NCI-H1417 treated with DMSO at 0.1 percent for 48 hours (cell line): ENCODE measurements at regions not wholly inside any gene's neighbourhood (a gene's known extent, or its start where the extent isn't known, plus 50 kb on each side); places are given as distances from the start of the nearest gene placed in this dataset.

Experiments
- DNase-seq: peaks from one replicate; lab custom pipeline; 2025; lab: John Stamatoyannopoulos, UW

GRCh38 chr18:38902796-38903195, 1337.2 kb upstream of the CELF4 start:
- no peak for DNase-seq

GRCh38 chr18:38900445-38900844, 1334.8 kb upstream of the CELF4 start:
- no peak for DNase-seq

- DNase-seq = no peak
Measured at GRCh38 chr18:38900031-38900430, 1334.4 kb upstream of the CELF4 start.

GRCh38 chr18:38899252-38899651, 1333.7 kb upstream of the CELF4 start:
- no peak for DNase-seq

- DNase-seq = no peak
Measured at GRCh38 chr18:38898167-38898566, 1332.6 kb upstream of the CELF4 start.

GRCh38 chr18:38895560-38895959, 1330.0 kb upstream of the CELF4 start:
- no peak for DNase-seq

- no peak for DNase-seq
Measured at GRCh38 chr18:38887671-38888020, 1322.0 kb upstream of the CELF4 start.

GRCh38 chr18:38886861-38887670, 1321.5 kb upstream of the CELF4 start:
- no peak for DNase-seq

- no peak for DNase-seq
Measured at GRCh38 chr18:38886235-38886634, 1320.6 kb upstream of the CELF4 start.

GRCh38 chr18:38884050-38884449, 1318.5 kb upstream of the CELF4 start:
- no peak for DNase-seq

GRCh38 chr18:38883111-38883510, 1317.5 kb upstream of the CELF4 start:
- DNase-seq = no peak

- no peak for DNase-seq
Measured at GRCh38 chr18:38879871-38880270, 1314.3 kb upstream of the CELF4 start.

- no peak for DNase-seq
Measured at GRCh38 chr18:38872342-38872741, 1306.7 kb upstream of the CELF4 start.

GRCh38 chr18:38868757-38869156, 1303.2 kb upstream of the CELF4 start:
- DNase-seq = no peak

GRCh38 chr18:38867680-38868079, 1302.1 kb upstream of the CELF4 start:
- no peak for DNase-seq

- DNase-seq = no peak
Measured at GRCh38 chr18:38851526-38851925, 1285.9 kb upstream of the CELF4 start.

- no peak for DNase-seq
Measured at GRCh38 chr18:38847326-38847725, 1281.7 kb upstream of the CELF4 start.

- no peak for DNase-seq
Measured at GRCh38 chr18:38843291-38843690, 1277.7 kb upstream of the CELF4 start.

GRCh38 chr18:38826247-38826646, 1260.6 kb upstream of the CELF4 start:
- DNase-seq = no peak

GRCh38 chr18:38811209-38811608, 1245.6 kb upstream of the CELF4 start:
- no peak for DNase-seq

GRCh38 chr18:38810789-38811188, 1245.2 kb upstream of the CELF4 start:
- DNase-seq = no peak

- no peak for DNase-seq
Measured at GRCh38 chr18:38807915-38808314, 1242.3 kb upstream of the CELF4 start.

- DNase-seq = no peak
Measured at GRCh38 chr18:38805256-38805655, 1239.7 kb upstream of the CELF4 start.

GRCh38 chr18:38801640-38802039, 1236.0 kb upstream of the CELF4 start:
- DNase-seq = no peak
